Stimulated activated CD4-positive, alpha-beta T cell treated with anti-CD3 and anti-CD28 coated beads, Interleukin-1b, Interleukin-23, amount 100 ng/mL, for 4 hours (primary cell): ENCODE measurements at regions not wholly inside any gene's neighbourhood (a gene's known extent, or its start where the extent isn't known, plus 50 kb on each side); places are given as distances from the start of the nearest gene placed in this dataset.
"Not testable (repeated sequence)": the region's sequence is repeated elsewhere in the genome, so short reads cannot be mapped to it uniquely, and the experiment has no call there.

Source experiments
- DNase-seq, 2 donors: peaks; one replicate each; pipeline ENCODE4 v3.0.0-alpha.2; 2020; ENCODE audit warnings: low read depth in 2 of 2

DNA sequence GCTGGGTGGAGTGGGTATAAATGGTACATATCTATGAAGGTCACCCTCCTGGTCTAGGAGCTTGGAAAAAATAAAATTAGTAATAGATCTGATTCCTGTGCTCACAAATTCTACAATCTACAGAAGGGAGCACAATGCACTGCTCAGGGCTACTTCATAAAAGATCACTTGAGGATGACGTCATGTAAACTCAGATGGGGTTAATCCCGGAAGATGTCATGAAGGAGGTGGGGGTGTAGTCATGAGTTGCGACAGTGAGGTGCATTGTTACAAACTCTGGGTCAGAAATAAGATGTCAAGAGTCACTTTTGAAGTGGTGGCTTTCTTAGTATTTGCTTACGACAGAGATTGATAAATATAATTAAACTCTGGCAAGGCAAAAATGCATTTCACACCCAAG lies 68.2 kb downstream of the LHX9 start:
- DNase-seq = no peak

DNA sequence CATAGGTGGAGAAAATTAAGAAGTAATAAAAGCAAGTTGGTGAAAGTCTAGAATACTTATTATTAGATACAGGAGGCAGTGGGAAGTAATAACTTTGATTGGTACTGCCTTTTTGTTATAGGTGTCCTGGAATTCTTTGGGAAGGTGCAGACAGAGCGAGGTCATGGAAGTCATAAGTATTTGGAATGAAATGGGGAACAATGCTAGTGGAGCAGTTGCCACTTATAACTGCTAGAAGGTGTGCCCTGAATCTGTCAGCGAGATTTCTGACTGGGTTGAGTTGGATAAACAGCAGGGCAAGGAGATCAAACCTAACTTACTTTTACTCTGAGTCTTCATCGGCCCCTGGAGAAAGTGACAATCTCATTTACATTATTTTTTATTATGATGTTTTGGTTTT lies 69.6 kb downstream of the LHX9 start:
- no peak for DNase-seq

DNA sequence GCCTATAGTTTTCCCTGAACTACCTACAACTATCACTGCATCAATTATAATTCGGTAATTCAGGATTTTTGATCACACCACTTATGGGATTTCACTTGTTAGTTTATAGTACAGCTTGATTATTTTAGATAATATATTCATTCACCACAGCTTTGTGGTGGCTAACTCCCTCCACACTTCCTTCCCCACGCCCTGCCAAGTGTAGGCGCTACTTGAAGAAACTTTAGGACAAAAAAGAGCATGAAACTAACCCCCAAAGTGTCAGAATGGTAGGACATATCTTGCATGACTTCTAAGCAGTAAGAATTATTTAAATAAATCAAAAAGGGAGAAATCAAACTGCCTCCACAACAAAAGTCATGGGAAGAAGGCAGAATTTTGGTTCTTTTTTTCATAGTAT lies 70.1 kb downstream of the LHX9 start:
- no peak for DNase-seq

DNA sequence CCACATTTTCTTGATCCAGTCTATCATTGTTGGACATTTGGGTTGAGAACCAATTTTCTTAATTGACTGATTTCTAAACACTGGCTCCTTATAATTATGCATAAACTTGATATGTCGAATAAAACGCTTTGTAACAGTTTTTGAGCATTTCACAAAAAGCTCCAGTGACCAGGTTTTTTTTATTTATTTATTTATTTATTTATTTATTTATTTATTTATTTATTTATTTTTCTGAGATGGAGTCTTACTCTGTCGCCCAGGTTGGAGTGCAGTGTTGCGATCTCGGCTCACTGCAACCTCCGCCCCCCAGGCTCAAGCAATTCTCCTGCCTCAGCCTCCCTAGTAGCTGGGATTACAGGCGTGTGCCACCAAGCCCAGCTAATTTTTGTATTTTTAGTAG lies 71.4 kb downstream of the LHX9 start:
- DNase-seq = not testable (repeated sequence)

DNA sequence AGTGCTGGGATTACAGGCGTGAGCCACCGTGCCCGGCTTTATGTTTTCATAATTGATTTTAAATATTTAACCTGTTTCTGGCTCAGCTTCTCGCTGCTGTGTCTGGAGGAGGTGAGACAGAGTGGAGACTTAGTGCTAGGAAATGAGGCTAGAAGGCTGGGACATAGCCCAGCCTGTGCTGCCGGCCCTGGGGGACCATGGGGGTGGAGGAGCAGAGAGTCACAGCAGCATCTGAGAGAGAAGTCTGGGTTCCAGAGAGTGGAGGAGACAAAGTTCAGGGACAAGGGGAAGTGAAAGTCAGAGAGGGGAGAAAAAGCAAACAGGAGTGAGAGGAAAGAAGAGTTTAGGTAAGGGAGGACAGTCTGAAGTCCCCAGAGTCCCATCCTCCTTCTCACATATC lies 71.9 kb downstream of the LHX9 start:
- no peak for DNase-seq

DNA sequence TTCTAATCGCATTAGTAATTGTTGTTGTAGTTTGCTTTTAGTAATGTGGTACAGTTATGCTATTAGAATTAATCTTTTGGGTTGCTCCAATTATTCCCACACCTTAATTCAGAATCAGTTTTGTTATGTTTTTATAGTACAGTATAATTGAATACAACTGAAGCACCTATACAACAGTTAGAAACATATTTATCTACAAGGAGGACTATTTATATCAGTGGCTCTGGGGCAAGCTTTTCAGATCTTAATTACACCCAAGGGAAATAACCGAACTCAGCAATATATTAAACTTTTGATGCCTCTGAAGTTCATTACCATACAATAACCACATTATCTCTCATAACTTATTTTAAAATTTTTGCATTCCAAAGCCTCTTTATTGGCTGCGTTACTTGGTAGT lies 74.4 kb downstream of the LHX9 start:
- no peak for DNase-seq

DNA sequence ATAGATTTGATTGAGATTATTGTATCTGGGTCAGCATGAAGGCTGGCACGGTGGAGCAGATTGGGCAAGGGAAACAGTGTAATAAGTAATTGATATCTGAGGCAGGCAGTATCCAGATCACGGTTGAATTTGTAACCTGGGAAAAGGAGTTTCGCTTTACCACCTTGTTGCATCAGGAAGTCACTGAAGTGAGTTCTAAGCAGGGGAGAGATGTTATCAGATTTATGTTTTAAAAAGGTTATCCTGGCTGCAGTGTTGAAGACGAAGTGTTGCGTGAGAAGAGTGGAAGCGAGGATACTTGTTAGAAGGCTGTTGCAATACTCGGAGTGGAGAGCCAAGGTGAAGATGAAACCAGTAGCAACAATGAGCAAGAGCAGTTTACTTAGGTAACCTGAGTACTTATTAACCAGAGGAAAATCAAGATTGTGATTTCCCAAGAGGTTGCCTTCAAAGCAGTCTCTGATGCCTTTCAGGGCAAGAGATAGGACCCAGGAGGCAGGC lies 77.8 kb downstream of the LHX9 start:
- DNase-seq = no peak

DNA sequence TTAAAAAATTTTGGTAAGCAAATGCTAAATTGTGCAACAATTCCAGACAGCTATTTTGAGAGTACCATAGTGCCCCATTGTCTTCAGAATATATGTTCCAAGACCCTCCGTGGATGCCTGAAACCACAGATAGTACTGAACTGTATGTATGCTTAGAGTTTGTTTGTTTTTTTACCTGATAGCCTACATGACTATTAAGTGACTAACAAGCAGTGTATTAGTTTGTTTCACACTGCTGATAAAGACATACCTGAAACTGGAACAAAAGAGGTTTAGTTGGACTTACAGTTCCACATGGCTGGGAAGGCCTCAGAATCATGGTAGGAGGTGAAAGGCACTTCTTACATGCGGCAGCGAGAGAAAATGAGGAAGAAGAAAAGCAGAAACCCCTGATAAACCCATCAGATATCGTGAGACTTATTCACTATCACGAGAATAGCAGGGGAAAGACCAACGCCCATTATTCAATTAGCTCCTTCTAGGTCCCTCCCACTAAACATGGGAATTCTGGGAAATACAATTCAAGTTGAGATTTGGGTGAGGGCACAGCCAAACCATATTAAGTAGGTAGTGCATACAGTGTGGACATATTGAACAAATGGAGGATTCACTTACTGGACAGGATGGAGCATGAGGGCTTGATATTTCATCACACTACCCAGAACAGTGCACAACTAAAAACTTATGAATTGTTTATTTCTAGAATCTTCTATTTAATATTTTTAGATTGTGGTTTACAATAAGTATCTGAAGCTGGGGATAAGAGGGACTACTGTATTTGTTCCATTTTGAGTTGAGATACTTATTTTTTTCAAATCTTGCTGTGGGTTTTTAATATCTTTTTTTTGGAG lies 78.5 kb downstream of the LHX9 start:
- no peak for DNase-seq

DNA sequence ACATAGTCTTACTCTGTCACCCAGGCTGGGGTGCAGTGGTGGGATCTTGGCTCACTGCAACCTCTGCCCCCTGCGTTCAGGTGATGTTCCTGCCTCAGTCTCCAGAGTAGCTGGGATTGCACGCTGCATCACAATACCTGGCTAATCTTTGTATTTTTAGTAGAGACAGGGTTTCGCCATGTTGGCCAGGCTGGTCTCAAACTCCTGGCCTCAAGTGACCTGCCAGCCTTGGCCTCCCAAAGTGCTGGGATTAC lies 79.0 kb downstream of the LHX9 start:
- DNase-seq = not testable (repeated sequence)

DNA sequence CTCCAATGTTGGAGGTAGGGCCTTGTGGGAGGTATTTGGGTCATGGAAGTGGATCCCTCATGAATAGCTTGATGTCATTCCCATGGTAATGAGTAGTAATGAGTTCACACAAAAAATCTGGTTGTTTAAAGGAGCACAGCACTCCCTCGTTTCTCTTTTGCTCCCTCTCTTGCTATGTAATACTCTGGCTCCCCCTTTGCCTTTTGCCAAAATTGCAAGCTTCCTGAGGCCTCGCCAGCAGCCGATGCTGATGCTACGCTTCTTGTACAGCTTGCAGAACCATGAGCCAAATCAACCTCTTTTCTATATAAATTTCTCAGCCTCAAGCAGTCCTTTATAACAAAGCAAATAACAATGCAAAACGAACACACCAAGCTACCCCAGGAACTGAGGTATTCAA lies 80.9 kb downstream of the LHX9 start:
- DNase-seq = no peak

DNA sequence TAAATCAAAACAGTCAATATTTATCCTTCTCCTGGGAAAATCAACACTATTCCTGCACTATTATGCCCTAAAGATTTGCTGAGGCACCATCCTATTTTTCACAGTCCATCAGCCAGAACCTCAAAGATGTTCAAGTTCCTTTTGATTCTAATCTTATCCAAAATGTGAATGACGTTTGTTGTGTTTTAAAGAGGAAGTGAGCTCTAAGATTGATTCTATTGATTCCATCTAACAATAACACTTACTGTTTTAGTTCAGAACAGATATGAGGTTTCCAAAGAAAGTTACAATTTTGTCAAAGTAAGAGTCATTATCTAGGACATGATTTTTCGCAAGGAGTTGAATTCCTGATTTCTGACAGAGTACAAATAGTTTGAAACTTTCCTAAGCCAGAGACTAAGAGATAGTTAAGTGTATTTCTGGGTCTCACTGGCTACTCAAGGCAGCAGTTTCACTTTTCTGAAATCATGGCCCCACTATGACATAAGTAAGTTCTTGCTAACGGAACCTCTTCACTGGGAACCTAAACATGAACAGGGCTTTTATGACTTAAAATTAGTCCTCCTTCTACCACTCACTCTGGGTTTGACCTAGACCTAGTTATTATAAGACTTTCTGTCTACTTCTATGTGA lies 84.7 kb downstream of the LHX9 start:
- DNase-seq = no peak

DNA sequence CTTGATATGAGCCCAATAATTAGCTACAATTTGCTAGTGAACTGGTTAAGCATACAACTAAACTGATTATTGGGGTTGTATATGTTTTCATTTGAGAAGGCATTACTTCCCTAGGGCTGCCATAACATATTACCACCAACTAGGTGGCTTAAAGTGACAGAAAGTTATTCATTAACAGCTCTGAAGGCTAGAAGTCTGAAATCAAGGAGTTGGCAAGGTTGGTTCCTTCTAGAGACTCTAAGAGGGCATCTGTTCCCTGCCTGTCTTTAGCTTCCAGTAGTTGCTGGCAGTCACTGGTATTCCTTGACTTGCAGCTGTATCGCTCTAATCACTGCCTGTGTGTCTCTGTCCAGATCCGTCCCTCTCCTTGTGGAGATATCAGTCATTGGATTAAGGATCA lies 86.3 kb downstream of the LHX9 start:
- DNase-seq = no peak

DNA sequence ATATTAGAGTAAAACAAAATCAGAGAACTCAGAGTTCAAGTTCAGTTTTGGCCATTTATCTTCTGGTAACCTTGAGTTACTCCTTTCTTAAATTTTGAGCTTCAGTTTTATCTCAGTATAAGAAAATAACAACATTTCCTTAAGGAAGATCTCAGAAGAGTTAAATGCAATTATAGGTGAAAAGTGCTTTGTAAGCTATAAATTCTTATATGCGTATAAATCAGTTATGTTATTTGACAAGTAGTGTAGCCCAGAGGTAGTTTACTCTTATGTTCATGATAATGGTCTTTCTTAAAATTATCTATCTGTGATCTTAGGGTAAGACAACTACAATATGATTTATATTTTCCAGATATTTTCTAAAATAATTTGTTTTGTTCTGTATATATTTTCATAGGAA lies 89.8 kb downstream of the LHX9 start:
- DNase-seq = no peak

DNA sequence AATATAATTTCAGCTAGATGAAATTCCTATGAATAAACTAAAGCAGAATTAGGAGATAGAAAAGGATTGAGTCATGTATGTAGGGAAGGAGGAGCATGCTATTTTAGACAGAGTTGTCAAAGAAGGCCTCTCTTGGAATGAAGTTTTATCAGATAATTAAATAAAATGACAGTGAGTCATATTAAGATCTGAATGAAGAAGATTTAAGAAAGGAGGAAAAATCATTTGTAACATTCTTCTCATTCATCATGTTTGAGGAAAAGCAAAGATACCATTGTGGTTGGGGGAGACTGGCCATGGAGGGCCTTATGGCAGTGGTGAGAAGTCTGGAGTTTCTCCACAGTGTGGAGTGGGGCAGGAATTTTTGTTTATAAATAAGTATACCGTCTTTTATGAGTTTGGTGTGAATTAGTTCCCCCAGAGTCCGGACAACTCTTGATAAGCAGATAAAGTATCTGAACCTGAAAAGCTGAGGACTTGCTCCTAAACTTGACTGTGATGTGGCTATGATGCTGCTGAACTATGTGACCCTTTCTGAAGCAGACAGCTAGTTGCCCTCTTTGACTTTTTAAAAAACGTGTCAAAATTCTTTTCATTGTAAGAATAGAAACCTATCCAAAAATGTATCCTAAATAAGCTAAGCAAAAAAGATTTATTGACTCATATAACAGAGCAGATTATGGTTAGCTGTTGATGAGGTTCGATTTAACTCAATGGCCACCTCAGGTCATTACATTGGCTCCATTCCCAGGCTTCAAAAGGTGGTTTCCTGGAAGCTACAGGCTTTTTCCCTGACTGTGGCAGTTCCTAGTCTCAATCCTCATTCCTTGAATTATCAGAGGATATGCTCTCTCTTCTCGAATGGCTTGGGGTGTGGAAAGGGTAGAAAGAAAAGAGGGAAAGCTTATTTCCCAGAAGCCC lies 90.8 kb downstream of the LHX9 start:
- DNase-seq = no peak

DNA sequence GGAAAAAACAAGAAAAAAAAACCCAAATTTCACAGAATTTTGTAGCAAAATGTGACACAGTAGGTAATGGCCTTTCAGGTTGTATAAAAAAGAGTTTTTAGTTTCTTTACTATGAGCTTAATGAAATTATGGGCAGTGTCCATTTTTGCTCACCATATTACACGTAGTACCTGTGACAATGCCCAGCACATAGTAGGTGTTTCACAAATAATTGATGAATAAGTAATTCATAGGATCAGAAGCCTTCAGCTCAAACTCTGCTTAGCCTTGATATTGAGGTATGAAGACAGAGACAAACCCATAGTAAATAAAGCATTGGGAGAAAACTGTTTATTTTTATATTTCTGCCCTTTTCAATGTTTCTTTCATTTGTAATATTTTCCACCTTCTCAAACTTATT lies 97.2 kb downstream of the LHX9 start:
- DNase-seq = no peak

DNA sequence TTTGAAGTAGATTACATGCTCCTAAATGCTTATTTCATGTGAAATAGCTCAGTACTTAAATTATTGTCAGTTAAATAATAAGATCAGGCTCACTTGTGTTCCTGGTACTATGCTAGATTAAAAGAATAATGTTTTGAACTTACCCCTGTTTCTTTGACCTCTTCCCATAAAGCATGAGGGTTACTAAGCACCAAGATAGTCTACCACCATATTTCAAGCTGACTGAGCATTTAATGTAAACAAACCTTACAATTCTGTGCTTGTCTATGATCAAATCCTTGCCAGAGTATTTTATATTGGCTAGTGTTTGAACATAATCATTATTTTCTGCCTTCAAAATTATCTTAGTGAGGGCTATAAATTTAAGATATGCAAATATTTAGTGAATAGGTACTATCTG lies 98.1 kb downstream of the LHX9 start:
- no peak for DNase-seq

DNA sequence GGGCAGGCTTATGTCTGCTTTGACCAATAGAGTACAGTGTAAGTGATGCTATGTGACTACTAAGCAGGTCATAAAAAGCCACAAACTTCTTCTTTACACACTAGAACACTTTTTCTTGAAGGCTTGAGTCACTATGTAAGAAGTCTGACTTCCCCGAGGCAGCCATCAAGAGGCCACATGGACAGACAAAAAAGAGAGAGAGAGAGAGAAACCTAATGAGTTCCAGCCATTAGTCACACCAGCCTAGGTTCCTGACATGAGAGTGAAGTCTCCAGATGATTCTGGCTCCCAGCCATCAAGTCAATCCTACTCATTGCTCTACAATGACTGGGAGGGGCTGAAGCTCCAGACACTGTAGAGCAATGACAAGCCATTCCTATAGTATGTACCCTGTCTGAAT lies 101.4 kb downstream of the LHX9 start:
- no peak for DNase-seq

DNA sequence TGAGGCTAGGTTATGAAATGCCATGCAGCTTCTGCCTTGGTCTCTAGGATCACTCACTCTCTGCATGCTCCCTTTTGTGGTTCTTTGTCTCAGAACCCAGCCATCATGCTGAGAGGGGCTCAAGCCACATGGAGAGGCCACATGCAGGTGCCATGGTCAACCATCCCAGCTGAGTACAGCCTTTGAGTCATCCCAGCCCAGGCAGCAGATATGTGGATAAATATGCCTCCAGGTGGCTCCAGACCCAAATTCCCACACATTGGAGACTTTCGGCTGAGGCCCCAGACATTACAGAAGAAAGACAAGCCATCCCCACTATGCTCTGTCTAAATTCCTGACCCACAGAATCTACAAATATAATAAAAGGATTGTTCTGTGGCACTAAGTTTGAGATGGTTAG lies 102.0 kb downstream of the LHX9 start:
- DNase-seq = no peak

DNA sequence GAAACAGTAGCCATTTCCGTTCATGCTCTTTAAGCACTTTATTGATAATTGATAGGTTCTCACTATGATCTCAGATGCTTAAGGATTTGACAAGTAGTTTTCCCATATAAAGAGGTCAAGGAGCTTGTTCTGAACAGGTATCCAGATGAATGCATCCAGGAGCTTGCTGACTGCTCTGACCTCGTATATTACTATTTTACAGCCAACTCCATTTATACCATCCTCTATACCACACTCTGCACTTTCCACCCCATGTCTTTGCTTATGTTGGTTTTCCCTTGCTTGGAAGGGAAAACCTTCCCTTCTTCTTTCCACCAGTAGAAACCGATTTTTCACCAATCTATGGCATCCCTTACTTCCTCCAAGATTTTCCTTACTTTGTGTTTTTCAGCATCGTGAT lies 107.2 kb downstream of the LHX9 start:
- DNase-seq = no peak

DNA sequence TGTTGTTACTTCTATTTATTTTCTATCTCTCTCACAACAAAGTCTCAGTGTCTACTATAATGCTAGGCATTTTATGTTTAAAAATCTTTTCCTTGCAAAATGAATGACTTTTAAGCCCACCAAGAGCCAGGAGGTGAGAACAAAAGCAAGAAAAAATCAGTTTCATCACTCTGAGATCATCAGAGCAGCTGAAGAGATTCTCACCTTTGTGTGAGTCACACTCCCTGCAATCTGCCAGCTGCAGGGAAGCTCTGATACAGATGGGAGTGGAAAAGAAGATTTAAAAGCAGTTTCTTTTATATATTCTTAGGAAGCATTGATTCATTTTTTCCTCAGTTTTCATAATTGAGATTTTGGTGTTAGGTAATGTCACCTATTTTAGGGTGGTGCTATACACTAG lies 107.6 kb downstream of the LHX9 start:
- DNase-seq = no peak

DNA sequence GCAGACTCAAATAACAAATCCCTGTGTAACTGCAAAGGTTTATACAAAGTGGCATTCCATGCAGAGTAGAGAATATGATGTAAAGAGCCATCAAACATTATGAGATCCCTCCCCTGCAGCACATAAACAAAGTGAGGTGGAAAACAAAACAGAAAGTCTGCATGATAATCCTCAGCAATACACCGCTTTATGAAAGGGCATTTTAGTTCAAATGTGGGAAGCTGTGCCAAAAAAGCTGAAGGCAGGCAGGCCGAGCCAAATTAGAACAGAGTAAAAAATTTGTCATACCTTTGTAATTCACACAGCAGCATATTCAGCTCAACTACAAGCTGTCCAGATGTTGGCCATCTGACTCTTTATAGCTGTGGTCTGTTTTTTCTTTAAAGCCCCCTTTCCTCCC lies 113.5 kb downstream of the LHX9 start:
- no peak for DNase-seq

DNA sequence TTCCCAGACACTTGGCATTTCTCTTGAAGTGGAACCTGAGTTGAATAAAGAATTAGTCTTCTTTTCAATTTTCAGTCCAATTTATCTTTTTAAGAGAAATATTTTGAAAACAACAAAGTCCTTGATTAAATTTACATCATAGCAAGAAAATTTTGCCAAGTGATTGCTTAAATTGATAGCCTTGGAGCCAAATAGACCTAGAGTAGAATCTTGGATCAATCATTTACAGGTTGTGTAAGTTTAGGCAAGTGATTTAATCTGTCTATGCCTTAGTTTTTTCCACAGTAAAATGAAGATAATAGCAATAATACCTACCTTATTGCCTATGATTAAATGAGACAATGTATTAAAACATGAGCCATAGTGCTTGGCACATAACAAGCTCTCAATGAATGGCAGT lies 113.9 kb downstream of the LHX9 start:
- DNase-seq = no peak

DNA sequence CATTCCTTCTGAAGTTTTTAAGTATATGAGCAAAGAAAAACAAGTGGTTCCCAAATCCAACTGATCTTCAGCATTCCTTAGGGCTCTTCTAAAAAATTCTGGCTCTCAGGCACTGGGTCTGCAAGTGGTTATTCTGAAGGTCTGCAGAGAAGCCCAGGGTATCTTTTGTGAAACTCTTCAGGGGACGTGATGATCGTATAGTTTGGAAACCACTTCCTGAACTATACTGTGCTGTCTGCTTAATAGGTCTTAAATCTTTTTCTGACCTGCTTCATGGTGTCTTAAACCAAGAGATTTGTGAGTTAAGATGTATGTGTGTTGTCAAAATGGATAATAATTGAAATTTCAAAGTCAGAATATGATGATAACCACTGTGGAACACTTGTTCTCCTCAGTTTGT lies 115.5 kb downstream of the LHX9 start:
- no peak for DNase-seq
